GM23338 (cell line): ENCODE measurements at regions not wholly inside any gene's neighbourhood (a gene's known extent, or its start where the extent isn't known, plus 50 kb on each side); places are given as distances from the start of the nearest gene placed in this dataset.
A peak's percentile ranks its signal among the peaks of the same experiment; 100 is the strongest.

ENCODE experiments used
- ATAC-seq: fragments of 200-7000 bp; cut with Tn5 transposase; 3 replicates; pipeline ENCODE4 v1.9.1; 2020
- DNase-seq: peaks from one replicate; pipeline ENCODE4 v3.0.0-alpha.2; 2015; ENCODE audit warnings: low spot score
- H2AFZ ChIP-seq: fragments of 200-600 bp; sonication (generic); 2 replicates; pipeline ENCODE4 v1.8.0; 2016; ENCODE audit warnings: antibody characterized with exemption, mild to moderate bottlenecking, moderate library complexity
- H3F3A ChIP-seq: fragments of 200-600 bp; sonication (generic); replicated peaks from 2 replicates; pipeline ENCODE4 v1.8.0; 2017; ENCODE audit warnings: antibody characterized with exemption, mixed run types, low read depth
- H3K27ac ChIP-seq: fragments of 200-600 bp; sonication (generic); 2 replicates; pipeline ENCODE4 v1.6.1; 2016; ENCODE audit warnings: low read depth
- H3K27me3 ChIP-seq: fragments of 200-600 bp; sonication (generic); 2 replicates; pipeline ENCODE4 v1.8.0; 2016; ENCODE audit warnings: mild to moderate bottlenecking, mixed run types, moderate library complexity; ENCODE audit not compliant: insufficient read depth
- H3K36me3 ChIP-seq: fragments of 200-600 bp; sonication (generic); 2 replicates; pipeline ENCODE4 v1.8.0; 2016; ENCODE audit warnings: mild to moderate bottlenecking; ENCODE audit not compliant: insufficient read depth
- H3K4me1 ChIP-seq: fragments of 200-600 bp; sonication (generic); 2 replicates; pipeline ENCODE4 v1.8.0; 2016; ENCODE audit warnings: mild to moderate bottlenecking, moderate library complexity; ENCODE audit not compliant: insufficient read depth
- H3K4me2 ChIP-seq: fragments of 200-600 bp; sonication (generic); 2 replicates; pipeline ENCODE4 v1.7.1; 2017; ENCODE audit warnings: mixed run types
- H3K4me3 ChIP-seq: fragments of 200-600 bp; sonication (generic); 2 replicates; pipeline ENCODE4 v1.6.1; 2016; ENCODE audit warnings: mixed run types
- H3K79me2 ChIP-seq: fragments of 200-600 bp; sonication (generic); replicated peaks from 2 replicates; pipeline ENCODE4 v1.8.0; 2017; ENCODE audit warnings: mild to moderate bottlenecking; ENCODE audit not compliant: insufficient read depth
- H3K9me2 ChIP-seq: fragments of 200-600 bp; sonication (generic); 2 replicates; pipeline ENCODE4 v1.8.0; 2017; ENCODE audit not compliant: insufficient read depth
- H4K20me1 ChIP-seq: fragments of 200-600 bp; sonication (generic); replicated peaks from 2 replicates; pipeline ENCODE4 v1.8.0; 2017; ENCODE audit warnings: mild to moderate bottlenecking; ENCODE audit not compliant: insufficient read depth
- H3K27ac Mint-ChIP-seq: 2 replicates; pipeline ENCODE4 v1.8.0; 2020; ENCODE audit warnings: inconsistent platforms, mild to moderate bottlenecking, moderate library complexity, mixed read lengths
- H3K27me3 Mint-ChIP-seq: 3 replicates; pipeline ENCODE4 v1.8.0; 2022; ENCODE audit warnings: low read depth, mild to moderate bottlenecking, moderate library complexity, mixed read lengths, inconsistent platforms; ENCODE audit not compliant: insufficient read depth, poor library complexity
- H3K36me3 Mint-ChIP-seq: 3 replicates; pipeline ENCODE4 v1.8.0; 2021; ENCODE audit warnings: low read depth, mild to moderate bottlenecking, inconsistent platforms, moderate library complexity, mixed read lengths
- H3K4me1 Mint-ChIP-seq: 3 replicates; pipeline ENCODE4 v1.8.0; 2020; ENCODE audit warnings: mild to moderate bottlenecking, inconsistent platforms, mixed read lengths
- H3K4me3 Mint-ChIP-seq: 3 replicates; pipeline ENCODE4 v1.8.0; 2021; ENCODE audit warnings: moderate library complexity, mild to moderate bottlenecking, inconsistent platforms, mixed read lengths
- H3K9me3 Mint-ChIP-seq: 3 replicates; pipeline ENCODE4 v1.8.0; 2020; ENCODE audit warnings: moderate library complexity, mild to moderate bottlenecking, inconsistent platforms, mixed read lengths
- CREB1 ChIP-seq: fragments of 250-450 bp; sonication (Bioruptor Pico); IDR thresholded peaks from 2 replicates; pipeline ENCODE4 v1.5.0; 2020; ENCODE audit warnings: low read depth, mild to moderate bottlenecking, moderate library complexity
- EZH2 ChIP-seq: fragments of 200-600 bp; sonication (generic); IDR thresholded peaks from one replicate; pipeline ENCODE4 v1.8.0; 2017; ENCODE audit warnings: antibody characterized with exemption, mild to moderate bottlenecking, low read depth; ENCODE audit not compliant: unreplicated experiment
- EZH2phosphoT487 ChIP-seq: fragments of 200-600 bp; sonication (generic); IDR thresholded peaks from one replicate; pipeline ENCODE4 v1.8.1; 2018; ENCODE audit warnings: antibody characterized with exemption; ENCODE audit not compliant: unreplicated experiment
- JUNB ChIP-seq: IDR thresholded peaks from one replicate; pipeline ENCODE4 v1.6.1; 2016; ENCODE audit warnings: antibody characterized with exemption; ENCODE audit not compliant: unreplicated experiment
- NANOG ChIP-seq: IDR thresholded peaks from 2 replicates; pipeline ENCODE4 v1.6.1; 2016; ENCODE audit warnings: antibody characterized with exemption, borderline replicate concordance
- POLR2AphosphoS5 ChIP-seq: IDR thresholded peaks from 2 replicates; pipeline ENCODE4 v1.6.1; 2016; ENCODE audit warnings: antibody characterized with exemption, low read depth
- STAT1 ChIP-seq: IDR thresholded peaks from one replicate; pipeline ENCODE4 v1.6.1; 2016; ENCODE audit warnings: antibody characterized with exemption; ENCODE audit not compliant: unreplicated experiment
- ZNF114 ChIP-seq: fragments of 250-450 bp; sonication (Bioruptor Pico); IDR thresholded peaks from 2 replicates; pipeline ENCODE4 v1.5.0; 2020; ENCODE audit warnings: mild to moderate bottlenecking, moderate library complexity
- ZNF331 ChIP-seq: fragments of 250-450 bp; sonication (Bioruptor Pico); IDR thresholded peaks from 2 replicates; pipeline ENCODE4 v1.5.0; 2020; ENCODE audit warnings: low read depth, mild to moderate bottlenecking, moderate library complexity
- TF ChIP-seq, protein P1 (sequence below), 2 experiments: fragments of 200-600 bp in 1 of 2; sonication (generic) in 1 of 2; conservative IDR thresholded peaks; 2 replicates each; pipeline versions ENCODE4 v1.5.1 to v1.6.1; 2016 to 2017; ENCODE audit warnings: antibody characterized with exemption in 2 of 2, low read depth in 2 of 2, mild to moderate bottlenecking in 2 of 2, moderate library complexity in 1 of 2
- TF ChIP-seq, protein P2 (sequence below): fragments of 250-450 bp; sonication (Bioruptor Pico); IDR thresholded peaks from 2 replicates; pipeline ENCODE4 v1.5.0; 2020; ENCODE audit warnings: mild to moderate bottlenecking, moderate library complexity
- TF ChIP-seq, protein P3 (sequence below): IDR thresholded peaks from one replicate; pipeline ENCODE4 v1.6.1; 2018; ENCODE audit warnings: antibody characterized with exemption; ENCODE audit not compliant: unreplicated experiment
- TF ChIP-seq, protein P4 (sequence below): IDR thresholded peaks from 2 replicates; pipeline ENCODE4 v1.6.1; 2016; ENCODE audit warnings: antibody characterized with exemption

DNA sequence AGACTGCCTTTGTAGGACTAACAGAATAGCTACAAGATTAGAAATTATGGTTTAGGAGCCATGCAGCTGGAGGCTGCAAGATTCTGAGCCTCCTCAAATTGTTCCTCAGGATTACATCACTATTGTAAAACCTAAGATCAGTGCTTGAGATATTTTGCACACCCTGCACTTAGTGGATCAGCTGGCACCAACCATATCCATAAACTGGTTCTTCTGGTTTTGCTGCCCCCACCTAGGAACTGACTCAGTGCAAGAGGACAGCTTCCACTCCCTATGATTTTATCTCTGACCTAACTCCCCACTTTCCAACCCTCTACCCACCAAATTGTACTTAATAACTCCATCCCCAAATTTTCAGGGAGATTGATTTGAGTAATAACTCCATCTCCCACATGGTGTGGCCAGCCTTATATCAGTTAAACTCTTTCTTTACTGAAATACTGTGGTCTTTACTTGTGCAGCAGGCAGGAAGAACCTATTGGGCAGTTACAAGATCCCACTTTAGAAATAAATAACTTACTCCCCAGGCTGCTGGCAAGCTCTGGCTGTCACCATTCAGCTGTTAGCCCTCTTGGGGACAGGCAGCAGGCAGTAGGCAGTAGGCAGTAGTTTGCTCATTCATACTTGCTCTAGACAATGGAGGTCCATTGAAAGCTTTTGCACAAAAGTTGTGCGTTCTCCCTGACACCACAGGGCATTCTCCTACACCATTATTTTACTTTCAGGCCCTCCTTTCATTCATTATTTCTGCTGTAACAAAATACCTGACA lies 119.0 kb downstream of the SLC17A6 start:
- Histone ChIP-seq H2AFZ (peak overlapping the region; percentile 56; the same call in 1 of the 2 replicates), H3K79me2 (no peaks in the 10 kb centered on the region), H3K27ac (no peak overlapping the region), H3K4me3 (no peak overlapping the region), H3F3A (no peaks in the 10 kb centered on the region), H3K4me2 (no peak overlapping the region), H3K4me1 (no peaks in the 10 kb centered on the region; the same call in 1 of the 2 replicates), H3K36me3 (no peaks in the 10 kb centered on the region), H3K9me2 (no peaks in the 10 kb centered on the region; the same call in 1 of the 2 replicates), H4K20me1 (no peaks in the 10 kb centered on the region), H3K27me3 (no peaks in the 10 kb centered on the region)
- no peak overlapping the region for H3K4me3 Mint-ChIP-seq
- H3K4me1 Mint-ChIP-seq = peaks cover 10% of the 10 kb centered on the region; the same call in 2 of the 3 replicates
- ATAC-seq (no peak), DNase-seq (no peak)
- no peaks in the 10 kb centered on the region for H3K9me3 Mint-ChIP-seq
- peaks cover 1% of the 10 kb centered on the region for H3K27me3 Mint-ChIP-seq
- H3K36me3 Mint-ChIP-seq = no peaks in the 10 kb centered on the region
- TF ChIP-seq CREB1 (no peak), JUNB (no peak), POLR2AphosphoS5 (no peak), EZH2phosphoT487 (no peak), NANOG (no peak), ZNF331 (no peak), STAT1 (no peak), ZNF114 (CRISPR knock-in tag) (no peak), EZH2 (no peak)
- TF ChIP-seq, protein P1, sequence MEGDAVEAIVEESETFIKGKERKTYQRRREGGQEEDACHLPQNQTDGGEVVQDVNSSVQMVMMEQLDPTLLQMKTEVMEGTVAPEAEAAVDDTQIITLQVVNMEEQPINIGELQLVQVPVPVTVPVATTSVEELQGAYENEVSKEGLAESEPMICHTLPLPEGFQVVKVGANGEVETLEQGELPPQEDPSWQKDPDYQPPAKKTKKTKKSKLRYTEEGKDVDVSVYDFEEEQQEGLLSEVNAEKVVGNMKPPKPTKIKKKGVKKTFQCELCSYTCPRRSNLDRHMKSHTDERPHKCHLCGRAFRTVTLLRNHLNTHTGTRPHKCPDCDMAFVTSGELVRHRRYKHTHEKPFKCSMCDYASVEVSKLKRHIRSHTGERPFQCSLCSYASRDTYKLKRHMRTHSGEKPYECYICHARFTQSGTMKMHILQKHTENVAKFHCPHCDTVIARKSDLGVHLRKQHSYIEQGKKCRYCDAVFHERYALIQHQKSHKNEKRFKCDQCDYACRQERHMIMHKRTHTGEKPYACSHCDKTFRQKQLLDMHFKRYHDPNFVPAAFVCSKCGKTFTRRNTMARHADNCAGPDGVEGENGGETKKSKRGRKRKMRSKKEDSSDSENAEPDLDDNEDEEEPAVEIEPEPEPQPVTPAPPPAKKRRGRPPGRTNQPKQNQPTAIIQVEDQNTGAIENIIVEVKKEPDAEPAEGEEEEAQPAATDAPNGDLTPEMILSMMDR (conservative IDR thresholded peaks at IDR 0.05; ENCODE audit: low read depth in 2 of 2) = no peak
- TF ChIP-seq, protein P2, sequence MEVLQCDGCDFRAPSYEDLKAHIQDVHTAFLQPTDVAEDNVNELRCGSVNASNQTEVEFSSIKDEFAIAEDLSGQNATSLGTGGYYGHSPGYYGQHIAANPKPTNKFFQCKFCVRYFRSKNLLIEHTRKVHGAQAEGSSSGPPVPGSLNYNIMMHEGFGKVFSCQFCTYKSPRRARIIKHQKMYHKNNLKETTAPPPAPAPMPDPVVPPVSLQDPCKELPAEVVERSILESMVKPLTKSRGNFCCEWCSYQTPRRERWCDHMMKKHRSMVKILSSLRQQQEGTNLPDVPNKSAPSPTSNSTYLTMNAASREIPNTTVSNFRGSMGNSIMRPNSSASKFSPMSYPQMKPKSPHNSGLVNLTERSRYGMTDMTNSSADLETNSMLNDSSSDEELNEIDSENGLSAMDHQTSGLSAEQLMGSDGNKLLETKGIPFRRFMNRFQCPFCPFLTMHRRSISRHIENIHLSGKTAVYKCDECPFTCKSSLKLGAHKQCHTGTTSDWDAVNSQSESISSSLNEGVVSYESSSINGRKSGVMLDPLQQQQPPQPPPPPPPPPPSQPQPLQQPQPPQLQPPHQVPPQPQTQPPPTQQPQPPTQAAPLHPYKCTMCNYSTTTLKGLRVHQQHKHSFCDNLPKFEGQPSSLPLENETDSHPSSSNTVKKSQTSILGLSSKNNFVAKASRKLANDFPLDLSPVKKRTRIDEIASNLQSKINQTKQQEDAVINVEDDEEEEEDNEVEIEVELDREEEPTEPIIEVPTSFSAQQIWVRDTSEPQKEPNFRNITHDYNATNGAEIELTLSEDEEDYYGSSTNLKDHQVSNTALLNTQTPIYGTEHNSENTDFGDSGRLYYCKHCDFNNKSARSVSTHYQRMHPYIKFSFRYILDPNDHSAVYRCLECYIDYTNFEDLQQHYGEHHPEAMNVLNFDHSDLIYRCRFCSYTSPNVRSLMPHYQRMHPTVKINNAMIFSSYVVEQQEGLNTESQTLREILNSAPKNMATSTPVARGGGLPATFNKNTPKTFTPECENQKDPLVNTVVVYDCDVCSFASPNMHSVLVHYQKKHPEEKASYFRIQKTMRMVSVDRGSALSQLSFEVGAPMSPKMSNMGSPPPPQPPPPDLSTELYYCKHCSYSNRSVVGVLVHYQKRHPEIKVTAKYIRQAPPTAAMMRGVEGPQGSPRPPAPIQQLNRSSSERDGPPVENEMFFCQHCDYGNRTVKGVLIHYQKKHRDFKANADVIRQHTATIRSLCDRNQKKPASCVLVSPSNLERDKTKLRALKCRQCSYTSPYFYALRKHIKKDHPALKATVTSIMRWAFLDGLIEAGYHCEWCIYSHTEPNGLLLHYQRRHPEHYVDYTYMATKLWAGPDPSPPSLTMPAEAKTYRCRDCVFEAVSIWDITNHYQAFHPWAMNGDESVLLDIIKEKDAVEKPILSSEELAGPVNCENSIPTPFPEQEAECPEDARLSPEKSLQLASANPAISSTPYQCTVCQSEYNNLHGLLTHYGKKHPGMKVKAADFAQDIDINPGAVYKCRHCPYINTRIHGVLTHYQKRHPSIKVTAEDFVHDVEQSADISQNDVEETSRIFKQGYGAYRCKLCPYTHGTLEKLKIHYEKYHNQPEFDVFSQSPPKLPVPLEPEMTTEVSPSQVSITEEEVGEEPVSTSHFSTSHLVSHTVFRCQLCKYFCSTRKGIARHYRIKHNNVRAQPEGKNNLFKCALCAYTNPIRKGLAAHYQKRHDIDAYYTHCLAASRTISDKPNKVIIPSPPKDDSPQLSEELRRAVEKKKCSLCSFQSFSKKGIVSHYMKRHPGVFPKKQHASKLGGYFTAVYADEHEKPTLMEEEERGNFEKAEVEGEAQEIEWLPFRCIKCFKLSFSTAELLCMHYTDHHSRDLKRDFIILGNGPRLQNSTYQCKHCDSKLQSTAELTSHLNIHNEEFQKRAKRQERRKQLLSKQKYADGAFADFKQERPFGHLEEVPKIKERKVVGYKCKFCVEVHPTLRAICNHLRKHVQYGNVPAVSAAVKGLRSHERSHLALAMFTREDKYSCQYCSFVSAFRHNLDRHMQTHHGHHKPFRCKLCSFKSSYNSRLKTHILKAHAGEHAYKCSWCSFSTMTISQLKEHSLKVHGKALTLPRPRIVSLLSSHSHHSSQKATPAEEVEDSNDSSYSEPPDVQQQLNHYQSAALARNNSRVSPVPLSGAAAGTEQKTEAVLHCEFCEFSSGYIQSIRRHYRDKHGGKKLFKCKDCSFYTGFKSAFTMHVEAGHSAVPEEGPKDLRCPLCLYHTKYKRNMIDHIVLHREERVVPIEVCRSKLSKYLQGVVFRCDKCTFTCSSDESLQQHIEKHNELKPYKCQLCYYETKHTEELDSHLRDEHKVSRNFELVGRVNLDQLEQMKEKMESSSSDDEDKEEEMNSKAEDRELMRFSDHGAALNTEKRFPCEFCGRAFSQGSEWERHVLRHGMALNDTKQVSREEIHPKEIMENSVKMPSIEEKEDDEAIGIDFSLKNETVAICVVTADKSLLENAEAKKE (CRISPR knock-in tag) = no peak
- TF ChIP-seq, protein P3, sequence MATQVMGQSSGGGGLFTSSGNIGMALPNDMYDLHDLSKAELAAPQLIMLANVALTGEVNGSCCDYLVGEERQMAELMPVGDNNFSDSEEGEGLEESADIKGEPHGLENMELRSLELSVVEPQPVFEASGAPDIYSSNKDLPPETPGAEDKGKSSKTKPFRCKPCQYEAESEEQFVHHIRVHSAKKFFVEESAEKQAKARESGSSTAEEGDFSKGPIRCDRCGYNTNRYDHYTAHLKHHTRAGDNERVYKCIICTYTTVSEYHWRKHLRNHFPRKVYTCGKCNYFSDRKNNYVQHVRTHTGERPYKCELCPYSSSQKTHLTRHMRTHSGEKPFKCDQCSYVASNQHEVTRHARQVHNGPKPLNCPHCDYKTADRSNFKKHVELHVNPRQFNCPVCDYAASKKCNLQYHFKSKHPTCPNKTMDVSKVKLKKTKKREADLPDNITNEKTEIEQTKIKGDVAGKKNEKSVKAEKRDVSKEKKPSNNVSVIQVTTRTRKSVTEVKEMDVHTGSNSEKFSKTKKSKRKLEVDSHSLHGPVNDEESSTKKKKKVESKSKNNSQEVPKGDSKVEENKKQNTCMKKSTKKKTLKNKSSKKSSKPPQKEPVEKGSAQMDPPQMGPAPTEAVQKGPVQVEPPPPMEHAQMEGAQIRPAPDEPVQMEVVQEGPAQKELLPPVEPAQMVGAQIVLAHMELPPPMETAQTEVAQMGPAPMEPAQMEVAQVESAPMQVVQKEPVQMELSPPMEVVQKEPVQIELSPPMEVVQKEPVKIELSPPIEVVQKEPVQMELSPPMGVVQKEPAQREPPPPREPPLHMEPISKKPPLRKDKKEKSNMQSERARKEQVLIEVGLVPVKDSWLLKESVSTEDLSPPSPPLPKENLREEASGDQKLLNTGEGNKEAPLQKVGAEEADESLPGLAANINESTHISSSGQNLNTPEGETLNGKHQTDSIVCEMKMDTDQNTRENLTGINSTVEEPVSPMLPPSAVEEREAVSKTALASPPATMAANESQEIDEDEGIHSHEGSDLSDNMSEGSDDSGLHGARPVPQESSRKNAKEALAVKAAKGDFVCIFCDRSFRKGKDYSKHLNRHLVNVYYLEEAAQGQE = no peak
- TF ChIP-seq, protein P4, sequence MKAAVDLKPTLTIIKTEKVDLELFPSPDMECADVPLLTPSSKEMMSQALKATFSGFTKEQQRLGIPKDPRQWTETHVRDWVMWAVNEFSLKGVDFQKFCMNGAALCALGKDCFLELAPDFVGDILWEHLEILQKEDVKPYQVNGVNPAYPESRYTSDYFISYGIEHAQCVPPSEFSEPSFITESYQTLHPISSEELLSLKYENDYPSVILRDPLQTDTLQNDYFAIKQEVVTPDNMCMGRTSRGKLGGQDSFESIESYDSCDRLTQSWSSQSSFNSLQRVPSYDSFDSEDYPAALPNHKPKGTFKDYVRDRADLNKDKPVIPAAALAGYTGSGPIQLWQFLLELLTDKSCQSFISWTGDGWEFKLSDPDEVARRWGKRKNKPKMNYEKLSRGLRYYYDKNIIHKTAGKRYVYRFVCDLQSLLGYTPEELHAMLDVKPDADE = no peak
- no peak overlapping the region for H3K27ac Mint-ChIP-seq
